GM19023 (cell line): ENCODE measurements at regions not wholly inside any gene's neighbourhood (a gene's known extent, or its start where the extent isn't known, plus 50 kb on each side); places are given as distances from the start of the nearest gene placed in this dataset.
"Not testable (repeated sequence)": the region's sequence is repeated elsewhere in the genome, so short reads cannot be mapped to it uniquely, and the experiment has no call there.

Experiments used
- ATAC-seq: cut with Tn5 transposase; IDR thresholded peaks from one replicate; pipeline ENCODE4 v1.9.1; 2021; ENCODE audit warnings: mild to moderate bottlenecking, moderate library complexity; ENCODE audit not compliant: unreplicated experiment

- ATAC-seq, result no peak
These were observed 1105.7 kb downstream of the REEP3 start for GRCh38 chr10:64626924-64627323.

- no peak for ATAC-seq
These were observed 1109.3 kb downstream of the REEP3 start for GRCh38 chr10:64630534-64630933.

GRCh38 chr10:64635906-64636305 is 1114.7 kb downstream of the REEP3 start:
- ATAC-seq, result no peak

- no peak for ATAC-seq
These were observed 1115.3 kb downstream of the REEP3 start for GRCh38 chr10:64636461-64636860.

DNA sequence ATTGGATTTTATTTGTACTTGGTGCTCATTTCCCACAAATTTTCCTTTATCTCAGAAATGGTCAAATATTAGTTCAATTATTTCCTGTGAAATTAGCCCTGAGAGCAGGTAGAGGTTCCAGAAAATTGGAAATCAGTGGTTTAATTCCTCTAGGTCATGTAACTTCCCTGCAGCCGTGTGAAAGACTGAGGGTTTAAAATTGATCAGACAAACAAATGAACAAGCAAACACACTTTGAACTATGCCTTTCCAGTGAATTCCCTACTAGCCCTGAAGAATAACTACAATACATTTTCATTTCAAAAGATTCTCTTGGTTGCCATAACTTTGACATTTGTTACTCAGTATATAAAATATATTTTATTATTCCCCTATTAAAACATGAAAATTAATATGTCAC is 1116.7 kb downstream of the REEP3 start:
- ATAC-seq, result no peak

- no peak for ATAC-seq
These were observed 1127.7 kb downstream of the REEP3 start for GRCh38 chr10:64648915-64649314.

DNA sequence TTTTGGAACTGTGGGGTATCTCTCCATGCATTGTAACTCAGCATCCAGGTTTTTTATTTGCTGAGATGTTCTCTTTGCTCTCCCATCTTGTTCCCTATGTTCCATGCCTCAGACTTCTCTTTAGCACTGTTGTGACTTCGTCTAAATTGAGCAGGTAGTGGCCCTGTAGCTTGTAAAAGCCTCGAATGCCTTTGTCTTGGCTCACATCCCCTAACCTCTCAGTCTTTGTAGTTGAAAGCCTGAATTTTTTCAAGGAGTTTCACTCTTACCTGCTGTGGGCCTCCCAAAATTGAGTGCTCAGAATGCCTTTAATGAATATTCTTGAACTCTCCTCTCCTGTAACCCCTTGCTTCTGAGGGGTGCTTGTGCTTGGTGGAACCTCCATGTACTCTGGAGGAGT is 1137.3 kb downstream of the REEP3 start:
- no peak for ATAC-seq

DNA sequence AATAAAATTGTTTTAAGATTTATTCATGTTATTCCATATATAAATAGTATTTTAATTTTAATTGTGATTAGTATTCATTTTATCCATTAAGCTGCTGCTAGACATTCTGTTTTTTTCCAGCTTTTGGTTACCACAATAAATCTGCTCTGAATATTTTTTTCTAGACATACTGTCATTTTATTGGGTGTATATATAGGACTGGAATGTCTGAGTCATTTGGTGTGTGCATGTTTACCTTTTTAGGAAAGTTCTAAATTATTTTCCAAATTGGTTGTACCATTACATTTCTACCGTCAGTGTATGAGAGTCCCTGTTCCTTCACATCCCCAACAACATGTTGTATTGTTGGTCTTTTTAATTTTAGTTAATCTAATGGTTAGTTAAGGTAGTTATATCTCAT is 1138.1 kb downstream of the REEP3 start:
- ATAC-seq, result no peak

DNA sequence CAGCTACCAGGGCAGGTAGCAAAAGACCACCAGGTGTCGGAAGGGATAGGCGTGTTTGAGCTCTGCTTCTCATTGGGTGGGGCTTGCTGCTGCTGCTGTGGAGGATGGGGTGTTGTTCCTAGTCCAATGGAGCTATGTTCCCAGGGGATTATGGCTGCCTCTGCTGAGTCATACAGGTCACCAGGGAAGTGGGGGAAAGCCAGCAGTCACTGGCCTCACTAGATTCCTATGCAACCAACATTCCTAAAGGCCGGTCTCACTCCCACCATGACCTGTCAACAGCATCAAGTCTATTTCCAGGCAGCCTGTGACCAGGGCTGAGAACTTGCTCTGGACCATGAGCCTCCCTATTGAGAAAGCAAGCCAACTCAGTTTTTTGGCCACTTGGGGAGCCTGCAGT is 1160.8 kb downstream of the REEP3 start:
- no peak for ATAC-seq

GRCh38 chr10:64690194-64690593 is 1169.0 kb downstream of the REEP3 start:
- ATAC-seq, result no peak

DNA sequence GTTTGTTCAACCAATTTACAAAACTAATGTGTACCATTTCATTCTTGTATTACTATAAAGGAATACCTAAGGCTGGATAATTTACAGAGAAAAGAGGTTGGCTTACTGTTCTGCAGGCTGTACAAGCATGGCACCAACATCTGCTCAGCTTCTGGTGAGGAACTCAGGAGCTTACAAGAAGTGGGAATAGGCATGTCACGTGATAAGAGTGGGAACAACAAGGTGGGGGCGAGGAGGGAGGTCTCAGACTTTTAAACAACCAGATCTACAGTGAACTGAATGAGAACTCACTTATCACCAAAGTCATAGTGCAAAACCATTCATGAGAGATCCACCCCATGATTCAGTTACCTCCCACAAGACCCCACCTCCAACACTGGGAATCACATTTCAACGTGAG is 1178.0 kb downstream of the REEP3 start:
- ATAC-seq, result no peak

DNA sequence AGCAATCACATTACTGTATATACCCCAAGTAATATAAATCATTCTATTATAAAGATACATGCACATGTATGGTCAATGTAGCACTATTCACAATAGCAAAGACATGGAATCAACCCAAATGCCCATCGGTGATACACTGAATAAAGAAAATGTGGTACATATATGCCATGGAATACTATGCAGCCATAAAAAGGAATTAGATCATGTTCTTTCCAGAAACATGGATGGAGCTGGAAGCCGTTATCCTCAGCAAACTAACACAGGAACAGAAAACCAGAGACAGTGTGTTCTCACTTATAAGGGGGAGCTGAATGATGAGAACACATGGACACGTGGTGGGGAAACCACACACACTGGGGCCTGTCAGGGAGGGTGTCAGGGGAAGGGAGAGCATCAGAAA is 1180.9 kb downstream of the REEP3 start:
- not testable (repeated sequence) for ATAC-seq

DNA sequence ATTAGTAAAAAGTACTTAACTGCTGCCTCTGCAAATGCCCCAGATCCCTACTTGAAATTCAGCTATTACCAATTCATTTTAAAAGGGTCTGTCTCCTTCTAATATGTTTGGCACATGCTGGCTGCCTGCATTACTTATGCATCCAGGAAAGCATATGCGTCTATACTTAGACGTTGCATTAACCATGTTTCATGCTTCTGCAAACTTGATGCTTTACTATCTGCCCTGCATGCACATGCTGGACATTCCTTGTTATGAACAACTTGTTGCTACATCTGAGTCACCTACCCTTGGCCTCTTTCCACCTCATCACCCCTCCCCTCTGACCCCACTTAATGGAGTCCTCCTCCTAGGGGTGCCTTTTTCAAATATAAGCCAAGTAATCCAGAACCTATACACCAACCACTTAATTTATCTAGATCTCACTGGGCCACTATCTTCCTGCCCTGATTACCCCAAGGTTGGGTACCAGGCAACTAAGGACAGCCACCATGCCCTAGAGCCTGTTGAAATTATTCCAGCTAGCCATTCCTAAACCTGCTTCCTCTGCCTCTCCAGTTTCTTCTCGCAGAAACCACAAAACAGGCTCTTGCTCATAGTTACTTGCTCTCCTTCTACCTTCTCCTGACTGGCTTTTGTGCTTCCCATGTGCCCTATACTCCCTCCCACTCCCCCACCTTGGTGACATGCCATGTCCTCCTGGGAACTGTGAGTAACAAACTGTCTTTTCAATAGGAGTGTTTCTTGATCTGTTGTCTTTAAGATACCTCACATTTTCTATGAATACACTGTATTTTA is 1187.9 kb downstream of the REEP3 start:
- ATAC-seq, result no peak

DNA sequence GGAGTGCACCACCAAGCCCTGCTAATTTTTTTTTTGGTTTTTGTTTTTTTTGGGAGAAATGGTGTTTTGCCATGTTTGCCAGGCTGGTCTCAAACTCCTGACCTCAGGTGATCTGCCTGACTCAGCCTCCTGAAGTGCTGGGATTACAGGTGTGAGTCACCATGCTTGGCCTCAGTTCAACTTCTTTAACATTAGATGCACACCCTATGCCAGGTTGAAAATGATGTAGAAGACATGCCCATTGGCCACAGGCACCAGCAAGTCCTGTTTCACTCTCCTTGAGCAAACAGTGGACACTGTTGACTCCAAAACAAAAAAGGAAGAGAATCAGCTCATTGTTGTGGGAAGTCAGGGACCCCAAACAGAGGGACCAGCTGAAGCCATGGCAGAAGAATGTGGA is 1205.3 kb downstream of the REEP3 start:
- no peak for ATAC-seq

DNA sequence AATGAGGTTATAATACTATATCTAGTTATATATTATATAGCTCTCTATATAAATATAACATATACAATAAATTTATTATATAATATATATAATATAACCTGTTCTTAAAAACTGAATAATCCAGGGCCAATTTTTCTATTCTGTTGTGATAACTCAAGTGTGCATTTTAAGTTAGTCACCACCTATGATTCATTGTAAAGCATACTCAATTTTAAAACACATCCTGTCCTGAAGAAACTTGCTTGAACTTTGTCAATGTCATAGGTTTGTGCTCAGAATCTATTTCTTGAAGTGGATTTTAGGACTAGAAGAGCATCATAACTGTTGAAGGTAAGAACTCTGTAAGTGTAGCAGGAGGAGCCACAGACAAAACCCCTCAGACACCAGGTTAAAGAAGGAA is 1209.8 kb downstream of the REEP3 start:
- no peak for ATAC-seq

GRCh38 chr10:64732372-64732957 is 1211.3 kb downstream of the REEP3 start:
- ATAC-seq, result no peak

DNA sequence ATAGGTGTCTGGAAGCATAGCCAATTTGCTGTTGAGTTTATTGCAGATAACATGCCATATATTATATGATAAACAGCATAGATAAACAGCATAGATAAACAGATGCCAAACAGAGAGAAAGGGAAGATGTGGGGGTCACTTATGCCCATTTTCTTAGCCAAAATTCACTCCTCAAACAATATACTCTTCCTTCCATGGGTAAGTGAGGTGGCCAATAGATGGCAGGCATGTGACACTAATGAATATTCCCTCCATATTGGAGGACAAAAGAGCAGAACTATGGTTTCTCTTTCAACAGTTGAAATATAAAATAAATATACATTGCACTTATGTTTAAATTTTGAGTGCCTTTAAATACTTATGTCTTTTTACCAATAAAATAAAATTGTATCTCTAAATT is 1212.8 kb downstream of the REEP3 start:
- peak; percentile 39 for ATAC-seq

GRCh38 chr10:64738462-64738861 is 1217.3 kb downstream of the REEP3 start:
- ATAC-seq, result no peak

GRCh38 chr10:64745565-64745964 is 1224.4 kb downstream of the REEP3 start:
- no peak for ATAC-seq

DNA sequence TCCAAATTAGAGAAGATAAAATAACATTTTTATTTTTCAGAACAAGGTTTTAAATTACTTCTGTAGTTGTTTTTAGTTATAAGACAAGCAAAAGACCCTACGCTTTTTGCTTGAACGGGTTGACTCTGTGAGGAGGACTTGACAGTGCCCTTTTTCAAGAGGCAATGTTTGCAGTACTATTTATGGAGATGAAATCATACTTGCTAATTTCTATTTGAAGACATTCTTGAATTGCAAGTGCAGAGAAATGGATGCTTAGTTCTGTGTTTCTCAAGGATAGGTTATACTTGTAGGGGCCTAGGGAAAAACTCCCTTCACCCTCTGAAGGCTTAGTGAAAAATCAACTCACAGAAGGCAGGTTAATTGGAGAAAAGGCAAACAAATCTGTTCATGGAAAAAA is 1229.5 kb downstream of the REEP3 start:
- no peak for ATAC-seq

GRCh38 chr10:64753516-64753915 is 1232.3 kb downstream of the REEP3 start:
- no peak for ATAC-seq

DNA sequence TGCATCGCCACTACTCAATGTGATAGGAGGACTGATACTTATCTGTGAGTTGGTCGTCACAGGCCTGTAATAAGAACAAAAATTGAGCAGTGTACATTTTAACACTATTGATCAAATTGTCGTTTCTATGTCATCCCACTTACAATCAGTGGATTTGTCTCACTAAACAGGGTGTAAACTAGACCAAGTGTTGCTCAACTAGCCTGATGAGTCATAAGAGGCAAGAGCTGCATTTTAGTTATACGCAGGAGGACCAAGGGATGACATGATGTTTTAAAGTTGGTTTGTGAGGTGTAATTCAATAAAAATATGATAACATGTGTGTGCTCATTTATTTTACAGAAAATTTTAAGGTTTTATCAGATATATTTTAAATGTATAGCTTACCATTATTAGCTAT is 1239.2 kb downstream of the REEP3 start:
- no peak for ATAC-seq

- ATAC-seq, result no peak
These were observed 1241.7 kb downstream of the REEP3 start for GRCh38 chr10:64762861-64763260.
